Gastrocnemius medialis (tissue), 4 donors: ENCODE measurements at regions not wholly inside any gene's neighbourhood (a gene's known extent, or its start where the extent isn't known, plus 50 kb on each side); places are given as distances from the start of the nearest gene placed in this dataset.

Experiments used
- ATAC-seq, 2 donors: fragments of 150-250 bp; one replicate each; pipeline ENCODE4 v1.9.1; 2016
- DNase-seq, 2 donors: peaks; one replicate each; pipeline ENCODE4 v3.0.0-alpha.2; 2019
- H3K27ac ChIP-seq, 4 donors: fragments of 200-600 bp; sonication (generic); 1 replicate in 1 of 4; 2 replicates in 3 of 4; pipeline ENCODE4 v1.5.1; 2016 to 2018; ENCODE audit warnings: mild to moderate bottlenecking in 2 of 4, moderate library complexity in 1 of 4
- H3K27me3 ChIP-seq, 3 donors: fragments of 200-600 bp; sonication (generic) in 2 of 3; 1 replicate in 1 of 3; 2 replicates in 2 of 3; pipeline versions ENCODE4 v1.5.1 to v1.6.0; 2016 to 2019; ENCODE audit warnings: mild to moderate bottlenecking in 1 of 3, moderate library complexity in 1 of 3
- H3K36me3 ChIP-seq, 2 donors: fragments of 200-600 bp; sonication (generic) in 1 of 2; one replicate each; pipeline ENCODE4 v1.5.1; 2017 to 2018
- H3K4me1 ChIP-seq, 2 donors: fragments of 200-600 bp; sonication (generic) in 1 of 2; one replicate each; pipeline ENCODE4 v1.5.1; 2016 to 2017; ENCODE audit warnings: mild to moderate bottlenecking in 2 of 2
- H3K4me3 ChIP-seq, 4 donors: fragments of 200-600 bp; sonication (generic) in 3 of 4; 1 replicate in 1 of 4; 2 replicates in 3 of 4; pipeline ENCODE4 v1.5.1; 2016 to 2019; ENCODE audit warnings: mild to moderate bottlenecking in 2 of 4
- H3K9me3 ChIP-seq, 3 donors: fragments of 200-600 bp; sonication (generic) in 2 of 3; 1 replicate in 1 of 3; 2 replicates in 2 of 3; pipeline ENCODE4 v1.5.1; 2016 to 2019
- POLR2A ChIP-seq, 2 donors: fragments of 450-650 bp; IDR thresholded peaks; one replicate each; pipeline ENCODE4 v1.6.1; 2017; ENCODE audit warnings: antibody characterized with exemption in 2 of 2, mild to moderate bottlenecking in 2 of 2, moderate library complexity in 2 of 2
- in situ Hi-C, 4 donors: fragments of 200-750 bp; cut with MboI; loops; one replicate each; pipeline versions ENCODE4 v1.15.0 to v1.8.0; 2017; ENCODE audit warnings: low sequenced_read_pairs in 4 of 4
- intact Hi-C: fragments of 100-400 bp; cut with DNase I; formaldehyde crosslinking; loops from one replicate; pipeline ENCODE4 v1.15.1; 2023; ENCODE audit warnings: low total_unique reads
- TF ChIP-seq, protein P1 (sequence below), 5 experiments: fragments of 450-650 bp in 3 of 5; fragments of 200-600 bp in 2 of 5; sonication (generic) in 2 of 5; IDR thresholded peaks in 4 of 5; conservative IDR thresholded peaks in 1 of 5; 1 replicate in 4 of 5; 2 replicates in 1 of 5; pipeline ENCODE4 v1.5.1; 2016 to 2019; ENCODE audit warnings: antibody characterized with exemption in 5 of 5, mild to moderate bottlenecking in 3 of 5, moderate library complexity in 3 of 5

- Histone ChIP-seq H3K9me3 (no peaks in the 10 kb centered on the region), H3K27me3 (no peaks in the 10 kb centered on the region), H3K4me1 (no peaks in the 10 kb centered on the region), H3K27ac (no peak overlapping the region), H3K4me3 (no peak overlapping the region), H3K36me3 (no peaks in the 10 kb centered on the region)
- TF ChIP-seq, protein P1, sequence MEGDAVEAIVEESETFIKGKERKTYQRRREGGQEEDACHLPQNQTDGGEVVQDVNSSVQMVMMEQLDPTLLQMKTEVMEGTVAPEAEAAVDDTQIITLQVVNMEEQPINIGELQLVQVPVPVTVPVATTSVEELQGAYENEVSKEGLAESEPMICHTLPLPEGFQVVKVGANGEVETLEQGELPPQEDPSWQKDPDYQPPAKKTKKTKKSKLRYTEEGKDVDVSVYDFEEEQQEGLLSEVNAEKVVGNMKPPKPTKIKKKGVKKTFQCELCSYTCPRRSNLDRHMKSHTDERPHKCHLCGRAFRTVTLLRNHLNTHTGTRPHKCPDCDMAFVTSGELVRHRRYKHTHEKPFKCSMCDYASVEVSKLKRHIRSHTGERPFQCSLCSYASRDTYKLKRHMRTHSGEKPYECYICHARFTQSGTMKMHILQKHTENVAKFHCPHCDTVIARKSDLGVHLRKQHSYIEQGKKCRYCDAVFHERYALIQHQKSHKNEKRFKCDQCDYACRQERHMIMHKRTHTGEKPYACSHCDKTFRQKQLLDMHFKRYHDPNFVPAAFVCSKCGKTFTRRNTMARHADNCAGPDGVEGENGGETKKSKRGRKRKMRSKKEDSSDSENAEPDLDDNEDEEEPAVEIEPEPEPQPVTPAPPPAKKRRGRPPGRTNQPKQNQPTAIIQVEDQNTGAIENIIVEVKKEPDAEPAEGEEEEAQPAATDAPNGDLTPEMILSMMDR (IDR thresholded peaks at IDR 0.05 in 4 of 5, conservative IDR thresholded peaks at IDR 0.05 in 1 of 5) = no peak
- TF ChIP-seq POLR2A (IDR thresholded peaks at IDR 0.05) = no peak
- DNase-seq (no peak), ATAC-seq (no peak)
- intact Hi-C loops = no loop called here
- in situ Hi-C loops = no loop called here
Observed at GRCh38 chr2:144605231-144605840, 85.4 kb upstream of the ZEB2 start.

DNA sequence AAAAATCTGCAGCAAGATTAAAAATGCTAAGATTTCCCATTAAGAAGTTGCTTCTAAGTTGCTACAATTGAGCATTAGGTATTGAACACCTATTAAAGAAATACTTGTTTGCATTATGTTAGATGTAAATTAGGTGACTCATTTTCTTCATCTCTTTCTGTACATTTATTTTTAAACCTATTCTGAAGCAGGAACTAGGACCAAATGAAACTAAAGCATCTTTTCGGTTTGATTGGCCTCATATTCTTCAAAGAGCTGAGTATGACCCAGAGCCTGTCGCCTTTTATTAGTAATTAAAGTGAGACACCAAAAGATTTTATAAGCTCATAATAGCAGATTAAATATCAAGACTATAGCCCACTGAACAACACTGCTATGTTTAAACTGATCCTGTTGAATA is 83.4 kb upstream of the ZEB2 start:
- Histone ChIP-seq H3K4me1 (no peaks in the 10 kb centered on the region), H3K36me3 (no peaks in the 10 kb centered on the region), H3K27me3 (no peaks in the 10 kb centered on the region), H3K4me3 (no peak overlapping the region), H3K9me3 (no peaks in the 10 kb centered on the region), H3K27ac (no peak overlapping the region)
- in situ Hi-C loops = no loop called here
- TF ChIP-seq POLR2A (IDR thresholded peaks at IDR 0.05) = no peak
- TF ChIP-seq, protein P1 (IDR thresholded peaks at IDR 0.05 in 4 of 5, conservative IDR thresholded peaks at IDR 0.05 in 1 of 5) = no peak
- DNase-seq (no peak), ATAC-seq (no peak)
- intact Hi-C loops = no loop called here

DNA sequence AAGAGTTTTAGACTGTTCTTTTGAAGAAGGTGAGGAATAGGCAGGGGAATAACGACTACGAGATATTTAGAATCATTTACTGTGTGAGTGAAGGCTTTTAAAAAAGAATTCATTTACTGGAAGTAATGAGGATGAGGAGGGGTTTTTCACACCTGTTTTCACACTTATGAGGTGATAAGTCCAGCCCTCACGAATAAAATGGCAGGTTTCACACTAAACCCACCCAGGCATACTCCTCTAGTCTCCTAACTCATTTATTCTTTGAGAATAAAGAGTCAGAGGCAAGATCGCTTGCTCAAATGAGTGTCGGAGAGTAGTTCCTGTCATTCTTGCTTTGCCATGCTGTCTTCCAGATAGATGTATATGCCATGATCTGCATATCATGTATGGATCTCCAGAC is 79.0 kb upstream of the ZEB2 start:
- Histone ChIP-seq H3K27ac (no peak overlapping the region), H3K4me3 (no peak overlapping the region), H3K27me3 (no peaks in the 10 kb centered on the region), H3K4me1 (no peaks in the 10 kb centered on the region), H3K9me3 (no peaks in the 10 kb centered on the region), H3K36me3 (no peaks in the 10 kb centered on the region)
- ATAC-seq (no peak), DNase-seq (no peak)
- in situ Hi-C loops (no loop called here), intact Hi-C loops (no loop called here)
- TF ChIP-seq, protein P1 (IDR thresholded peaks at IDR 0.05 in 4 of 5, conservative IDR thresholded peaks at IDR 0.05 in 1 of 5) = no peak
- TF ChIP-seq POLR2A (IDR thresholded peaks at IDR 0.05) = no peak

- intact Hi-C loops = no loop called here
- Histone ChIP-seq H3K36me3 (no peaks in the 10 kb centered on the region), H3K4me1 (no peaks in the 10 kb centered on the region), H3K9me3 (no peaks in the 10 kb centered on the region), H3K27me3 (no peaks in the 10 kb centered on the region), H3K4me3 (no peak overlapping the region), H3K27ac (no peak overlapping the region)
- ATAC-seq = no peak
- no peak for DNase-seq
- no peak for TF ChIP-seq POLR2A (IDR thresholded peaks at IDR 0.05)
- TF ChIP-seq, protein P1 (IDR thresholded peaks at IDR 0.05 in 4 of 5, conservative IDR thresholded peaks at IDR 0.05 in 1 of 5) = no peak
- in situ Hi-C loops = no loop called here
Observed at GRCh38 chr2:144597894-144598593, 78.1 kb upstream of the ZEB2 start.
